PC-3 (cell line): ENCODE measurements at regions not wholly inside any gene's neighbourhood (a gene's known extent, or its start where the extent isn't known, plus 50 kb on each side); places are given as distances from the start of the nearest gene placed in this dataset.

Experiments used
- ATAC-seq: fragments of 200-7000 bp; cut with Tn5 transposase; 2 replicates; pipeline ENCODE4 v1.9.1; 2020; ENCODE audit warnings: mild to moderate bottlenecking, moderate library complexity
- BruUV-seq: library from RNA; stranded (reverse); fragments of 400-500 nt; replicated peaks from 2 replicates; lab custom pipeline; 2021; lab: Mats Ljungman, UMichigan
- CTCF ChIA-PET: fragments of 300-600 bp; sonication (Branson Sonifier 250); formaldehyde crosslinking; loops from one replicate; lab custom pipeline; 2022; ENCODE audit warnings: antibody characterized with exemption; lab: Charles Lee
- POLR2A ChIA-PET: fragments of 300-600 bp; sonication (Branson Sonifier 250); formaldehyde crosslinking; loops from one replicate; lab custom pipeline; 2022; ENCODE audit warnings: antibody characterized with exemption; ENCODE audit not compliant: unreplicated experiment; lab: Charles Lee
- DNase-seq: peaks from one replicate; pipeline ENCODE4 v3.0.0-alpha.2; 2015
- H2AFZ ChIP-seq: fragments of 300-600 bp; sonication (generic); 2 replicates; pipeline ENCODE4 v1.6.0; 2016; ENCODE audit warnings: antibody characterized with exemption, low read length
- H3F3A ChIP-seq: fragments of 300-600 bp; sonication (generic); one replicate; pipeline ENCODE4 v1.6.0; 2017; ENCODE audit warnings: antibody characterized with exemption, low read length, control low read depth, mild to moderate bottlenecking; ENCODE audit not compliant: unreplicated experiment
- H3K27ac ChIP-seq: fragments of 300-600 bp; sonication (generic); 2 replicates; pipeline ENCODE4 v1.5.1; 2016; ENCODE audit warnings: mild to moderate bottlenecking, low read length
- H3K27me3 ChIP-seq: fragments of 300-600 bp; sonication (generic); 2 replicates; pipeline ENCODE4 v1.6.1; 2016; ENCODE audit warnings: low read length, mixed read lengths
- H3K36me3 ChIP-seq: fragments of 300-600 bp; sonication (generic); 2 replicates; pipeline ENCODE4 v1.6.1; 2016; ENCODE audit warnings: low read depth, mixed run types, low read length, mixed read lengths
- H3K4me1 ChIP-seq: fragments of 300-600 bp; sonication (generic); 2 replicates; pipeline ENCODE4 v1.5.1; 2016; ENCODE audit warnings: low read length; ENCODE audit not compliant: insufficient read depth
- H3K4me2 ChIP-seq: fragments of 300-600 bp; sonication (generic); 2 replicates; pipeline ENCODE4 v1.6.0; 2016; ENCODE audit warnings: low read length
- H3K4me3 ChIP-seq: fragments of 300-600 bp; sonication (generic); 2 replicates; pipeline ENCODE4 v1.5.1; 2016; ENCODE audit warnings: mild to moderate bottlenecking, low read length, mixed read lengths
- H3K79me2 ChIP-seq: fragments of 300-600 bp; sonication (generic); 2 replicates; pipeline ENCODE4 v1.6.1; 2017; ENCODE audit warnings: low read length, mixed read lengths
- H3K9ac ChIP-seq: fragments of 300-600 bp; sonication (generic); 2 replicates; pipeline ENCODE4 v1.6.0; 2016; ENCODE audit warnings: mild to moderate bottlenecking, low read length
- H3K9me2 ChIP-seq: fragments of 300-600 bp; sonication (generic); replicated peaks from 2 replicates; pipeline ENCODE4 v1.6.1; 2016; ENCODE audit warnings: mixed run types, low read length, mixed read lengths
- H3K9me3 ChIP-seq: fragments of 300-600 bp; sonication (generic); 2 replicates; pipeline ENCODE4 v1.6.1; 2016; ENCODE audit warnings: low read length, mixed read lengths
- H4K20me1 ChIP-seq: fragments of 300-600 bp; sonication (generic); 2 replicates; pipeline ENCODE4 v1.6.1; 2016; ENCODE audit warnings: low read length, mixed read lengths
- EZH2 ChIP-seq: fragments of 300-600 bp; sonication (generic); IDR thresholded peaks from one replicate; pipeline ENCODE4 v1.6.1; 2017; ENCODE audit warnings: antibody characterized with exemption, mild to moderate bottlenecking, low read length; ENCODE audit not compliant: unreplicated experiment
- EZH2phosphoT487 ChIP-seq: fragments of 300-600 bp; sonication (generic); IDR thresholded peaks from 2 replicates; pipeline ENCODE4 v1.6.1; 2018; ENCODE audit warnings: mild to moderate bottlenecking, antibody characterized with exemption, low read length, borderline replicate concordance
- intact Hi-C: fragments of 100-400 bp; cut with micrococcal nuclease; formaldehyde crosslinking; loops from 2 replicates; pipeline ENCODE4 v1.9.0; 2023
- TF ChIP-seq, protein P1 (sequence below): fragments of 300-600 bp; sonication (generic); conservative IDR thresholded peaks from 2 replicates; pipeline ENCODE4 v1.5.1; 2017; ENCODE audit warnings: antibody characterized with exemption, low read depth, mild to moderate bottlenecking, low read length

DNA sequence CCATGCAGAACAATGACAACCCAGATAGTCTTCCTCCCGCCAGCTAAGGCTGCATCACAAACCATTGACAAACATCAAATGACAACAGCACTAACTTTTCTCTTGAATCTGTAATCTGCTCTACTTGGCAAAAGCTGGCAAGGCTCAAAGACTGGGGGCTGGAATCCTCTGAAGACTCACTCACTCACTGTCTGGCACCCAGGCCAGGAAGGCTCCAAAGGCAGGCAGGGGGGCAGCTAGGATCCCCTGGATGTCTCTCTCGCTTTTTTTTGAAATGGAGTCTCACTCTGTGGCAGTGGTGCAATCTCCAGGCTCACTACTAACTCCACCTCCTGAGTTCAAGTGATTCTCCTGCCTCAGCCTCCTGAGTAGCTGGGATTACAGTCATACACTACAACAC is 159.7 kb upstream of the GPR26 start:
- H3F3A ChIP-seq: no peaks in the 10 kb centered on the region
- H3K27ac ChIP-seq: no peak overlapping the region
- no TSS peak for BruUV-seq
- H3K27me3 ChIP-seq: no peaks in the 10 kb centered on the region
- no peak overlapping the region for H3K4me3 ChIP-seq
- H3K9me2 ChIP-seq: no peaks in the 10 kb centered on the region
- H2AFZ ChIP-seq: no peak overlapping the region
- CTCF ChIA-PET: no interaction called here
- POLR2A ChIA-PET: no interaction called here
- H3K9me3 ChIP-seq: no peaks in the 10 kb centered on the region
- intact Hi-C loops: no loop called here
- H3K4me1 ChIP-seq: no peaks in the 10 kb centered on the region
- no peak overlapping the region for H3K4me2 ChIP-seq
- H3K9ac ChIP-seq: no peak overlapping the region
- TF ChIP-seq, protein P1, sequence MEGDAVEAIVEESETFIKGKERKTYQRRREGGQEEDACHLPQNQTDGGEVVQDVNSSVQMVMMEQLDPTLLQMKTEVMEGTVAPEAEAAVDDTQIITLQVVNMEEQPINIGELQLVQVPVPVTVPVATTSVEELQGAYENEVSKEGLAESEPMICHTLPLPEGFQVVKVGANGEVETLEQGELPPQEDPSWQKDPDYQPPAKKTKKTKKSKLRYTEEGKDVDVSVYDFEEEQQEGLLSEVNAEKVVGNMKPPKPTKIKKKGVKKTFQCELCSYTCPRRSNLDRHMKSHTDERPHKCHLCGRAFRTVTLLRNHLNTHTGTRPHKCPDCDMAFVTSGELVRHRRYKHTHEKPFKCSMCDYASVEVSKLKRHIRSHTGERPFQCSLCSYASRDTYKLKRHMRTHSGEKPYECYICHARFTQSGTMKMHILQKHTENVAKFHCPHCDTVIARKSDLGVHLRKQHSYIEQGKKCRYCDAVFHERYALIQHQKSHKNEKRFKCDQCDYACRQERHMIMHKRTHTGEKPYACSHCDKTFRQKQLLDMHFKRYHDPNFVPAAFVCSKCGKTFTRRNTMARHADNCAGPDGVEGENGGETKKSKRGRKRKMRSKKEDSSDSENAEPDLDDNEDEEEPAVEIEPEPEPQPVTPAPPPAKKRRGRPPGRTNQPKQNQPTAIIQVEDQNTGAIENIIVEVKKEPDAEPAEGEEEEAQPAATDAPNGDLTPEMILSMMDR: no peak
- TF ChIP-seq EZH2 (no peak), EZH2phosphoT487 (no peak)
- no peaks in the 10 kb centered on the region for H3K79me2 ChIP-seq
- ATAC-seq: no peak
- no peaks in the 10 kb centered on the region for H3K36me3 ChIP-seq
- no peak for DNase-seq
- H4K20me1 ChIP-seq: no peaks in the 10 kb centered on the region

DNA sequence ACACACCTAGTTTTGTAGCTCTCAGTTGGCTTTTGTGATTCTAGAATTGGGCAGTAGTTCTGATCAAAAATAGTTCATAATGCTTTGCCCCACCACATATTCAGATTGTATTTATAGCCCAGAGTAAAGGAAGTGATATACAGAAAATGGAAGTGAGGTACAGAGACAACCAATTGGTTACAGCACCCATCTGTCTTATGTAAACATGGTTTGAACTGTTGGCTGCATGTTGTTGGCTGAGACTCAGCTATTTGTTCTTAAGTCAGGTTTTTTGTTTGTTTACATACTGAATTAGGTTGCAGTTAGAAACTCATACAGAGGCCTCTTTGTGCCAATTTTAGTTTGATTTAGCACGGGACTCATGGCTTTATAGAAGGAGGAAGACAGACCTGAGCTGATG is 158.9 kb upstream of the GPR26 start:
- Histone ChIP-seq H3K4me2 (no peak overlapping the region), H3K4me3 (no peak overlapping the region), H2AFZ (no peak overlapping the region), H3K27me3 (no peaks in the 10 kb centered on the region), H3K9ac (no peak overlapping the region), H4K20me1 (no peaks in the 10 kb centered on the region), H3K79me2 (no peaks in the 10 kb centered on the region), H3K4me1 (no peaks in the 10 kb centered on the region), H3K36me3 (no peaks in the 10 kb centered on the region), H3K9me3 (no peaks in the 10 kb centered on the region), H3K27ac (no peak overlapping the region), H3K9me2 (no peaks in the 10 kb centered on the region), H3F3A (no peaks in the 10 kb centered on the region)
- POLR2A ChIA-PET: no interaction called here
- BruUV-seq: no TSS peak
- no peak for TF ChIP-seq EZH2phosphoT487
- no peak for TF ChIP-seq EZH2
- TF ChIP-seq, protein P1: no peak
- DNase-seq: no peak
- no peak for ATAC-seq
- CTCF ChIA-PET: no interaction called here
- intact Hi-C loops: no loop called here

DNA sequence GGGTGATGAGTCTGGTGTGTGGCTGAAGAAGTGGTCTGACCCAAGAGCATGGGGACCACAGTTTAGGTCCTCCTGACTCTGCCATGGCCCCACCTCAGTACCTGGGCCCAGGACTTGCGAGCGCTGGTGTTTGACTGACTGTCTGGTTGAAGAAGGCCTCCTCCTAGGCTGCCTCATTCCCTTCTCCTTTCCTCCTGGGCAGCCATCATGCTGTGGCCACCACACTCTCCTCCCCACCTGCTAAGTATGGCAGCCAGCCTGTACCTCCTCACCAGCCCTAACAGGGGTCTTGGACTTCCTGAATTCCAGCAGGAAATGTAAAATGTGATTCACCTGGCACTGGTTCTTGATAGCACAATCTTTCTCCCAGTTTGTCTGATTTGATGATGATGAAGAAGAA is 156.8 kb upstream of the GPR26 start:
- CTCF ChIA-PET: no interaction called here
- no peak for DNase-seq
- Histone ChIP-seq H3K36me3 (no peaks in the 10 kb centered on the region), H3K4me2 (no peak overlapping the region), H3K4me1 (no peaks in the 10 kb centered on the region), H3K4me3 (no peak overlapping the region), H3K9ac (no peak overlapping the region), H3F3A (no peaks in the 10 kb centered on the region), H3K9me3 (no peaks in the 10 kb centered on the region), H3K79me2 (no peaks in the 10 kb centered on the region), H3K27me3 (peaks cover 1% of the 10 kb centered on the region; the same call in 1 of the 2 replicates), H3K27ac (no peak overlapping the region), H2AFZ (no peak overlapping the region), H4K20me1 (no peaks in the 10 kb centered on the region), H3K9me2 (no peaks in the 10 kb centered on the region)
- BruUV-seq: no TSS peak
- POLR2A ChIA-PET: no interaction called here
- intact Hi-C loops: no loop called here
- ATAC-seq: no peak
- TF ChIP-seq EZH2phosphoT487 (no peak), EZH2 (no peak)
- TF ChIP-seq, protein P1: no peak
